ENCODE measurements at regions not wholly inside any gene's neighbourhood (a gene's known extent, or its start where the extent isn't known, plus 50 kb on each side); places are given as distances from the start of the nearest gene placed in this dataset.

- H3K4me2 ChIP-seq (ENCODE audit: low read length): no peak overlapping the region
- H4K20me1 ChIP-seq (ENCODE audit: insufficient read depth, low read length): no peaks in the 10 kb centered on the region
- H2AFZ ChIP-seq (ENCODE audit: low read length): no peak overlapping the region
- intact Hi-C loops (cut with micrococcal nuclease; ENCODE audit: unreplicated experiment): no loop called here
- H3K36me3 ChIP-seq (ENCODE audit: insufficient read depth, low read length): no peaks in the 10 kb centered on the region
- ChIA-PET CTCF (ENCODE audit: unreplicated experiment) (no interaction called here), POLR2A (no interaction called here)
- BruUV-seq (replicated peaks): no TSS peak
- no peaks in the 10 kb centered on the region for H3K9me2 ChIP-seq (ENCODE audit: insufficient read depth, low read length)
- no peak for DNase-seq (ENCODE audit: low spot score)
- H3K4me1 ChIP-seq (ENCODE audit: insufficient read depth, low read length, poor library complexity, severe bottlenecking): no peaks in the 10 kb centered on the region
- no peaks in the 10 kb centered on the region for H3K79me2 ChIP-seq (ENCODE audit: insufficient read depth, low read depth, low read length)
- no peak for TF ChIP-seq EZH2phosphoT487 (IDR thresholded peaks at IDR 0.05; ENCODE audit: borderline replicate concordance, low read depth, low read length)
- TF ChIP-seq, protein P1, sequence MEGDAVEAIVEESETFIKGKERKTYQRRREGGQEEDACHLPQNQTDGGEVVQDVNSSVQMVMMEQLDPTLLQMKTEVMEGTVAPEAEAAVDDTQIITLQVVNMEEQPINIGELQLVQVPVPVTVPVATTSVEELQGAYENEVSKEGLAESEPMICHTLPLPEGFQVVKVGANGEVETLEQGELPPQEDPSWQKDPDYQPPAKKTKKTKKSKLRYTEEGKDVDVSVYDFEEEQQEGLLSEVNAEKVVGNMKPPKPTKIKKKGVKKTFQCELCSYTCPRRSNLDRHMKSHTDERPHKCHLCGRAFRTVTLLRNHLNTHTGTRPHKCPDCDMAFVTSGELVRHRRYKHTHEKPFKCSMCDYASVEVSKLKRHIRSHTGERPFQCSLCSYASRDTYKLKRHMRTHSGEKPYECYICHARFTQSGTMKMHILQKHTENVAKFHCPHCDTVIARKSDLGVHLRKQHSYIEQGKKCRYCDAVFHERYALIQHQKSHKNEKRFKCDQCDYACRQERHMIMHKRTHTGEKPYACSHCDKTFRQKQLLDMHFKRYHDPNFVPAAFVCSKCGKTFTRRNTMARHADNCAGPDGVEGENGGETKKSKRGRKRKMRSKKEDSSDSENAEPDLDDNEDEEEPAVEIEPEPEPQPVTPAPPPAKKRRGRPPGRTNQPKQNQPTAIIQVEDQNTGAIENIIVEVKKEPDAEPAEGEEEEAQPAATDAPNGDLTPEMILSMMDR (conservative IDR thresholded peaks at IDR 0.05; ENCODE audit: low read length): no peak
- H3K4me3 ChIP-seq (ENCODE audit: low read depth, low read length, poor library complexity, severe bottlenecking): no peak overlapping the region
- H3K9me3 ChIP-seq (ENCODE audit: low read length): no peaks in the 10 kb centered on the region
- H3K27ac ChIP-seq (ENCODE audit: low read depth, low read length, poor library complexity, severe bottlenecking): no peak overlapping the region
These were observed 55.3 kb upstream of the SLCO6A1 start for GRCh38 chr5:102554082-102554481.

DNA sequence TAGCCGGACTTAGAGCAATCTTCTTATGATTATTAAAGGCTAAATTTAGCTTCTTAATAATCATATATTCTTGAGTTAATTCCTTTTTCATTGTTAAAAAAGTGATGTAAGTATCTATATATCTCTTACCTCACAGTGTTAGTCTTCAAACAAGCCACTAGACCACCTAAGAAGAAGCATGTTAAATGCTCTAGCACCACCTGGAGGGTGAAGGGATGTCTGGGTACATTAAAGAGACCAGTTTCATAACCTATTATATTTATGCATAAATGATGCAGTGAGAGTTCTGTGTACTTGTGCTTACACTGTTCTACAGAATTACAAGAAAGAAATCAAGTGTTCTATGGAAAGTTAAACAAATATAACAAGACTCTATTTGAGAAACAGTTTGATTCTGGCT lies 55.9 kb upstream of the SLCO6A1 start:
- Histone ChIP-seq H3K4me3 (ENCODE audit: low read depth, low read length, poor library complexity, severe bottlenecking) (no peak overlapping the region), H3K79me2 (ENCODE audit: insufficient read depth, low read depth, low read length) (no peaks in the 10 kb centered on the region), H3K9me2 (ENCODE audit: insufficient read depth, low read length) (no peaks in the 10 kb centered on the region), H3K27ac (ENCODE audit: low read depth, low read length, poor library complexity, severe bottlenecking) (no peak overlapping the region), H3K36me3 (ENCODE audit: insufficient read depth, low read length) (no peaks in the 10 kb centered on the region), H3K9me3 (ENCODE audit: low read length) (no peaks in the 10 kb centered on the region), H3K4me1 (ENCODE audit: insufficient read depth, low read length, poor library complexity, severe bottlenecking) (no peaks in the 10 kb centered on the region), H3K4me2 (ENCODE audit: low read length) (no peak overlapping the region), H4K20me1 (ENCODE audit: insufficient read depth, low read length) (no peaks in the 10 kb centered on the region), H2AFZ (ENCODE audit: low read length) (no peak overlapping the region)
- CTCF ChIA-PET (ENCODE audit: unreplicated experiment): no interaction called here
- TF ChIP-seq EZH2phosphoT487 (IDR thresholded peaks at IDR 0.05; ENCODE audit: borderline replicate concordance, low read depth, low read length): no peak
- TF ChIP-seq, protein P1 (conservative IDR thresholded peaks at IDR 0.05; ENCODE audit: low read length): peak; percentile 50
- no TSS peak for BruUV-seq (replicated peaks)
- DNase-seq (ENCODE audit: low spot score): peak; percentile 1
- POLR2A ChIA-PET: no interaction called here
- intact Hi-C loops (cut with micrococcal nuclease; ENCODE audit: unreplicated experiment): no loop called here

- H4K20me1 ChIP-seq (ENCODE audit: insufficient read depth, low read length): no peaks in the 10 kb centered on the region
- POLR2A ChIA-PET: interaction anchor here (0.7 to 1.1 kb wide), 3 partner anchors 15 to 417 kb away, joined by 3 to 4 read pairs (median 3); no protein-coding TSS in a partner anchor
- CTCF ChIA-PET (ENCODE audit: unreplicated experiment): no interaction called here
- no peak overlapping the region for H2AFZ ChIP-seq (ENCODE audit: low read length)
- H3K4me1 ChIP-seq (ENCODE audit: insufficient read depth, low read length, poor library complexity, severe bottlenecking): no peaks in the 10 kb centered on the region
- DNase-seq (ENCODE audit: low spot score): peak; percentile 16
- no peak overlapping the region for H3K4me3 ChIP-seq (ENCODE audit: low read depth, low read length, poor library complexity, severe bottlenecking)
- H3K4me2 ChIP-seq (ENCODE audit: low read length): no peak overlapping the region
- H3K9me2 ChIP-seq (ENCODE audit: insufficient read depth, low read length): no peaks in the 10 kb centered on the region
- H3K9me3 ChIP-seq (ENCODE audit: low read length): no peaks in the 10 kb centered on the region
- no peaks in the 10 kb centered on the region for H3K36me3 ChIP-seq (ENCODE audit: insufficient read depth, low read length)
- no peak overlapping the region for H3K27ac ChIP-seq (ENCODE audit: low read depth, low read length, poor library complexity, severe bottlenecking)
- intact Hi-C loops (cut with micrococcal nuclease; ENCODE audit: unreplicated experiment): no loop called here
- BruUV-seq (replicated peaks): no TSS peak
- no peaks in the 10 kb centered on the region for H3K79me2 ChIP-seq (ENCODE audit: insufficient read depth, low read depth, low read length)
- TF ChIP-seq, protein P1 (conservative IDR thresholded peaks at IDR 0.05; ENCODE audit: low read length): peak; percentile 83
- TF ChIP-seq EZH2phosphoT487 (IDR thresholded peaks at IDR 0.05; ENCODE audit: borderline replicate concordance, low read depth, low read length): no peak
These were observed 63.3 kb upstream of the SLCO6A1 start for GRCh38 chr5:102561894-102562760.

All from OCI-LY7 (cell line).